Testis (tissue), 2 donors: ENCODE measurements at regions not wholly inside any gene's neighbourhood (a gene's known extent, or its start where the extent isn't known, plus 50 kb on each side); places are given as distances from the start of the nearest gene placed in this dataset.

Experiments
- DNase-seq: peaks from one replicate; pipeline ENCODE4 v3.0.0-alpha.2; 2019
- H3K27ac ChIP-seq, 2 donors: fragments of 200-600 bp; sonication (generic); one replicate each; pipeline ENCODE4 v1.5.1; 2019
- H3K27me3 ChIP-seq: fragments of 200-600 bp; sonication (generic); one replicate; pipeline ENCODE4 v1.5.1; 2019
- H3K36me3 ChIP-seq: fragments of 200-600 bp; sonication (generic); one replicate; pipeline ENCODE4 v1.5.1; 2017; ENCODE audit warnings: low read depth; ENCODE audit errors: missing control alignments
- H3K4me1 ChIP-seq: fragments of 200-600 bp; sonication (generic); one replicate; pipeline ENCODE4 v1.5.1; 2019
- H3K4me3 ChIP-seq, 2 donors: fragments of 200-600 bp; sonication (generic); one replicate each; pipeline ENCODE4 v1.5.1; 2017 to 2019
- H3K9me3 ChIP-seq: fragments of 200-600 bp; sonication (generic); one replicate; pipeline ENCODE4 v1.5.1; 2017
- CTCF ChIP-seq, 3 experiments: fragments of 450-650 bp in 2 of 3; fragments of 200-600 bp in 1 of 3; sonication (generic) in 1 of 3; IDR thresholded peaks; one replicate each; pipeline ENCODE4 v1.5.1; 2016 to 2019; ENCODE audit warnings: antibody characterized with exemption in 3 of 3, mild to moderate bottlenecking in 2 of 3, moderate library complexity in 1 of 3
- POLR2A ChIP-seq: fragments of 450-650 bp; IDR thresholded peaks from one replicate; pipeline ENCODE4 v1.6.1; 2017; ENCODE audit warnings: antibody characterized with exemption, mild to moderate bottlenecking, moderate library complexity
- WGBS, 2 donors: methylation state at CpG; one replicate each; pipeline ENCODE4 v1.1.5; 2018; 5-methylcytosine and 5-hydroxymethylcytosine counted together
- intact Hi-C: fragments of 100-400 bp; cut with DNase I; formaldehyde crosslinking; loops from one replicate; pipeline ENCODE4 v1.15.1; 2023; ENCODE audit warnings: low total_unique reads

GRCh38 chr20:16115911-16116552, 457.2 kb downstream of the KIF16B start:
- TF ChIP-seq POLR2A = no peak
- no peak for TF ChIP-seq CTCF (IDR thresholded peaks at IDR 0.05)
- Histone ChIP-seq H3K27me3 (no peaks in the 10 kb centered on the region), H3K4me1 (no peaks in the 10 kb centered on the region), H3K4me3 (no peak overlapping the region), H3K36me3 (no peaks in the 10 kb centered on the region), H3K27ac (no peak overlapping the region), H3K9me3 (no peaks in the 10 kb centered on the region)
- WGBS, 2 donors = 53 to 67% methylated on average over 2 of the region's 2 CpGs
- DNase-seq = no peak
- intact Hi-C loops = no loop called here

DNA sequence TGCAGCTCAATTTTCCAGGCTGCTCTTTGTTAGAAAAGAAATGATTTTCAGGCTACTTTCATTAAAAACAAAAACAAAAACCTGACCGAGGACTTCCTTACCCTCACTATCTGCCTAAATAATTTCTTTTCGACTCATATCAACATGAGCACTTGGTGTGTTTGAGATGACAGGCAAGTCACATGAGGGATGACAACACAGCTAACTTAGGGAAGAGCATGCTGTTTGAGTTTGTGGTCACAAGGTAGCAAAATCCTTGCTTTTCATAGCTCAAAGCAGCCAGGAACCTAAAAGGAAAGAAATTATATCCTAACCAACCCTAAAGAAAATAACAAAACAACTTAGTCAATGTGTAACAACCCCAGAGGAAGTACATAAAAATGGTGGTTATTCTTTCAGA, 459.5 kb downstream of the KIF16B start:
- H3K4me3 ChIP-seq = no peak overlapping the region
- TF ChIP-seq POLR2A = no peak
- H3K9me3 ChIP-seq = no peaks in the 10 kb centered on the region
- H3K27me3 ChIP-seq = no peaks in the 10 kb centered on the region
- H3K27ac ChIP-seq = no peak overlapping the region
- no peak for DNase-seq
- H3K36me3 ChIP-seq = no peaks in the 10 kb centered on the region
- intact Hi-C loops = no loop called here
- 79 to 85% methylated on average over 2 of the region's 2 CpGs for WGBS, 2 donors
- no peaks in the 10 kb centered on the region for H3K4me1 ChIP-seq

DNA sequence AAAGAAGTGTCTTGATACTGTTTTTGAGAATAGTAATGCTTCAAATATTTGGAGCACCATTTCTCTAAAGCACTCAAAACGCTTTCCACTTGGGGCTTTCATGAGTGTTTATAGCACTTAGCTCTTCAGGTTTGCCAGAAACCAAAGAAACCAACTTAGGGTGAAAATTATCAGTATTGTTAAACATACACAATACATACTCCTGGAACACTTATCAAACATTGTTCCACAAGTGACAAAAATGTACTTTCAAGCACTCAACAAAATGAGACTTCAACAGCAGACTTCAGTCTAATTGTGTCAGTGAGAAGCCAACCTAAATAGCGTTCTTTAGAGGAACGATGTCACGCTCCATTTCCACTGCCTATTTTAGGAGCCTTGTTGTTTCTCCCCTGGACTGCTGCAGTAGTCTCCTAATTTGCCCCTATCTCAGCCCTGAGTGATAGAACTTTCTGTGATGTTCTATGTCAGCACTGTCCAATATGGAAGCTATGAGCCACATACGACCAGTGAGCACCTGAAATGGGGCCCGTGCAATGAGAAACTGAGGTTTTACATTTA, 461.3 kb downstream of the KIF16B start:
- no peaks in the 10 kb centered on the region for H3K9me3 ChIP-seq
- no peaks in the 10 kb centered on the region for H3K27me3 ChIP-seq
- peaks cover 9% of the 10 kb centered on the region for H3K4me1 ChIP-seq
- no peak for DNase-seq
- TF ChIP-seq CTCF (IDR thresholded peaks at IDR 0.05) = no peak
- TF ChIP-seq POLR2A = no peak
- intact Hi-C loops = no loop called here
- H3K27ac ChIP-seq = no peak overlapping the region
- H3K36me3 ChIP-seq = no peaks in the 10 kb centered on the region
- H3K4me3 ChIP-seq = no peak overlapping the region
- 93 to 98% methylated on average over 6 of the region's 6 CpGs for WGBS, 2 donors

- TF ChIP-seq CTCF (IDR thresholded peaks at IDR 0.05) = no peak
- TF ChIP-seq POLR2A = no peak
- 85% methylated on average over 5 of the region's 5 CpGs for WGBS, 2 donors
- intact Hi-C loops = no loop called here
Observed at GRCh38 chr20:16111172-16111832, 461.9 kb downstream of the KIF16B start.

GRCh38 chr20:16107172-16107870, 465.9 kb downstream of the KIF16B start:
- H3K27me3 ChIP-seq = no peaks in the 10 kb centered on the region
- 32 to 36% methylated on average over 6 to 7 of the region's 7 CpGs for WGBS, 2 donors
- H3K9me3 ChIP-seq = no peaks in the 10 kb centered on the region
- TF ChIP-seq CTCF (IDR thresholded peaks at IDR 0.05) (no peak), POLR2A (no peak)
- H3K4me3 ChIP-seq = no peak overlapping the region
- no peak overlapping the region for H3K27ac ChIP-seq
- intact Hi-C loops = no loop called here
- H3K36me3 ChIP-seq = no peaks in the 10 kb centered on the region
- peak; percentile 32 for DNase-seq
- peaks cover 10% of the 10 kb centered on the region for H3K4me1 ChIP-seq

More at GRCh38 chr20:16111172-16111832, 461.9 kb downstream of the KIF16B start:
- H3K36me3 ChIP-seq = no peaks in the 10 kb centered on the region
- H3K9me3 ChIP-seq = no peaks in the 10 kb centered on the region
- H3K27ac ChIP-seq = no peak overlapping the region
- no peak overlapping the region for H3K4me3 ChIP-seq
- no peaks in the 10 kb centered on the region for H3K27me3 ChIP-seq
- no peak for DNase-seq
- H3K4me1 ChIP-seq = peaks cover 10% of the 10 kb centered on the region
